HG03575 (cell line): ENCODE measurements at regions not wholly inside any gene's neighbourhood (a gene's known extent, or its start where the extent isn't known, plus 50 kb on each side); places are given as distances from the start of the nearest gene placed in this dataset.
"Not testable (repeated sequence)": the region's sequence is repeated elsewhere in the genome, so short reads cannot be mapped to it uniquely, and the experiment has no call there.

Experiments
- ATAC-seq: cut with Tn5 transposase; IDR thresholded peaks from one replicate; pipeline ENCODE4 v1.9.1; 2021; ENCODE audit not compliant: unreplicated experiment, insufficient number of reproducible peaks, low FRiP score; ENCODE audit errors: extremely low read depth

DNA sequence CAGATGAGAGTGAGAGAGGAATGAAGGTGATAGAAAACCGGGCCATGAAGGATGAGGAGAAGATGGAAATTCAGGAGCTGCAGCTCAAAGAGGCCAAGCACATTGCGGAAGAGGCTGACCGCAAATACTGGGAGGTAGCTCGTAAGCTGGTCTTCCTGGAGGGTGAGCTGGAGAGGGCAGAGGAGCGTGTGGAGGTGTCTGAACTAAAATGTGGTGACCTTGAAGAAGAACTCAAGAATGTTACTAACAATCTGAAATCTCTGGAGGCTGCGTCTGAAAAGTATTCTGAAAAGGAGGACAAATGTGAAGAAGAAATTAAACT lies 88.9 kb downstream of the EOMES start:
- ATAC-seq = no peak

DNA sequence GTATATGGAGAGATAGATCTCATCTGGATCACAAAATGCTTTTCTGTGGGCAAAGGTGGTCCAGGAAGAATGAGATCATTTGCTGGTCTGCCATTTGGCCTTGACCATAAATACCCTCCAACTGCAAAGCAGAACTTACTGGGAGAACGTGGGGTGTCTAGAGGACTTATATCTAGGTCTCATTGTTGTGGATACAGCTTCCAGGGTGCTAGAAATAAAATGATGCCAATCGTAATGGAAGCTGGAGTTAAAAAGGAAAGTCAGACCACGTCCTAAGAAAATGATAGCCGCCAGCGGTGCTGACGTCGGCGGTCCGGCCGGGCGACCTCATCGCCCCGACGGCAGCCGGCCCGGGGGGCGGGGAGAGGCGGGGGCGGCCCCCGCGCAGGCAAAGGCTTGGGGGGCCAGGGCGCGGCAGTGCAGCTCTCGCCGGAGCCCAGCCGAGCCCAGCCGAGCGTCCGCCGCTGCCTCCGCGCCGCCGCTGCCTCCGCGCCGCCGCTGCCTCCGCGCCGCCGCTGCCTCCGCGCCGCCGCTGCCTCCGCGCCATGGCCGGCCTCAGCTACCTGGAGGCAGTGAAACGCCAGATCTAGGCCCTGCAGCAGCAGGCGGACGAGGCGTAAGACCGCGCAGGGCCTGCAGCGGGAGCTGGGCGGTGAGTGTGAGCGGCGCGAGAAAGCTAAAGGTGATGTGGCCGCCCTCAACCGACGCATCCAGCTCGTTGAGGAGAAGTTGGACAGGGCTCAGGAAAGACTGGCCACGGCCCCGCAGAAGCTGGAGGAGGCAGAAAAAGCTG lies 89.5 kb downstream of the EOMES start:
- ATAC-seq = peak; percentile 60

DNA sequence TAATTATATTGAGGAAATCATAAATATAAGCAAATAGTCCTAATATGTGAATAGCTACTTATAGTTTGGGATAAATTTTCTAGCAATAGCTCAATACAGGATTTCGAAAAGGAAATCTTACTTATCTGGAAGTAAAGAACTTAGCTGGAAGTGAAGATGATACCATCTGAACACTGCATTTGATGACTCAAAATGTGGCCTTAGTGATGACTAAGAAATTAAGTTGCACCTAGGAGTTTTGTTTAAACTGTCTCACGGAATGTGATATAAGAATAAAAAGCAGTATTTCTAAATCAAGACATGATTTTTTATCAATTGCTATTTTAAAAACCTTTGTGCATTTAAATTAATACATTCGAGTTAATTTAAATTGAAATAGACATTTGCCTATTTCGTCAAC lies 91.2 kb downstream of the EOMES start:
- ATAC-seq = no peak

DNA sequence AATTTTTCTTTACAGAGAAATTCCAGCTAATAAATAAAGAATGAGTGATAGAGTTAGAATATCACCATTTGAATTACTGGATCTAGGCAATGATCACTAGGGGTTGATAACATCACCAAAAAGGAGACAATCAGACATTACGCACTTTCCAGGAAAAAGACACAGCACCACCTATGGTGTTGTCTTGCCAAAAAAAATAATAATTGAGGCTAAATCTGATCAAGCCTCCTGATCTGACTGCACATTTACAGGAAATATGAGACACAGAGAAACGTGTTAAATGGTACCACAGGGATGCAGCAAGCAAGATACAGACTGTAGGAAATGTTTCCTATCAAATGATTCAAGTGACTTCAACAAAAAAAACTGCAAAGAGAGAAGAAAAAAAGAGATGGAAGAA lies 92.8 kb downstream of the EOMES start:
- no peak for ATAC-seq

DNA sequence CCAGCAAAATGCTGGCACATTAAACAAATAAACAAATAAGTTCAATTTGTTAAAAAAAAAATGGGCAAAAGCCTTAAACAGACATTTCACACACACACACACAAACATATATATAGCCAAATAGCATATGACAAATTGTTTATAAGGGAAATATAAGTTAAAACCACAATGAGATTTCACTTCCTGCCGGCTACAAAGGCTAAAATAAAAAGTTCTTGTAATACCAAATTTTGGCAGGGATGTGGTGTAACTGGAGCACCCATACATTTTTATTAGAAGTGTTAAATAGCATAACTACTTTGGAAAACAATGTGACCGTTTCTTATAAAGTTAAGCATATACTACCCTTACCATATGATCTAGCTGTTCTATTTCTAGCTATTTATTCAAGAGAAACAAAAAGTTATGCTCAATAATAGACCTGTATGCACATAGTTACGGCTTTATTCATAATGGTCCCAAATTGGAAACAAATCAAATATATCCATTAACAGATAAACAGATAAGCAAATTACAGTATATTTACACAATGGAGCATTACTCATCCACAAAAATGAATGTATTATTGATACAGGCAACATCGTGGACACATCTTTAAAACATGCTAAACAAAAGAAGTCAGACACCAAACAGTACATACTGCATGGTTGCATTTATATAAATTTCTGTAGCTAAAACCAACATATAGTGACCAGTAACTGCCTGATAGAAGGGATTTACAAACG lies 93.9 kb downstream of the EOMES start:
- no peak for ATAC-seq

DNA sequence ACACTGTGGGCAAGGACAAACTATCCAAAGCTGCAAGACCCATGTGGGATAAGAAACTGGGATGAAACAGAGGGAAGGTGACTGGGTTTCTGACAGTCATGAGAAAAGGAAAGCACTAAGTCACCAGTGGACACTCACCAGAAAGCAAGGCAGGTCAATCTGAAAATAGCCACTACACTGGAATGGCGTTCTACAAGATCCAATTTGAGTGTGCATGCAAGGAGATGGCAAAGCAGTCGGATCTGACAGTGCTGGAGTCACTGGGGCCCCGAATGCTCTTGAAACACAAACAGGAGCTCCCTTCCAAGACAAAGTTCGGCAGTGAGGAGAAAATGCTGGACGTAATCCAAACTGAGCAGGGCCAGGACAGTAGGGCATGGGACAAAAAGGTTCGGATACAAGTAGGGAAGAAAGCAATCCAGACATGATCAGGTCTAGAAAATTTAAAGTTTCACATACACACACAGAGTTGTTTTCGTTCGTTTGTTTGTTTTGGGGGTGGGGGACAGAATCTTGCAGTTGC lies 95.5 kb downstream of the EOMES start:
- ATAC-seq = no peak

DNA sequence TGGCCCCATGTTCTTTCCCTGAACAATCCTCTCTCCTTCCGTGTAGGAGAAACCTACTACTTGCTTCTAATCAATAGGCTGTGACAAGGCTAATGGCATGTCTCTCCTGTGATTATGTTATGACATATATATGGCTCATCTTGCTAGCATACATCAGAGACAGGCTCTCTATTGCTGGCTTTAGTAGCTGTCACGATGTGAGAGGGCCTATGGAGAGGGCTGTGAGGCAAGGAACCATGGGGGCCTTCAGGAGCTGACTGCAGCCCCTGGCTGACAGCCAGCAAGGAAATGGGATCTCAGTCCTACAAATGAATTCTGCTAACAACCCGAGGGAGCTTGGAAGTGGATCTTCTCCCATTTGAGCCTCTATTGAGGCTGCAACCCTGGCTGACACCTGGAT lies 96.3 kb downstream of the EOMES start:
- ATAC-seq = no peak

DNA sequence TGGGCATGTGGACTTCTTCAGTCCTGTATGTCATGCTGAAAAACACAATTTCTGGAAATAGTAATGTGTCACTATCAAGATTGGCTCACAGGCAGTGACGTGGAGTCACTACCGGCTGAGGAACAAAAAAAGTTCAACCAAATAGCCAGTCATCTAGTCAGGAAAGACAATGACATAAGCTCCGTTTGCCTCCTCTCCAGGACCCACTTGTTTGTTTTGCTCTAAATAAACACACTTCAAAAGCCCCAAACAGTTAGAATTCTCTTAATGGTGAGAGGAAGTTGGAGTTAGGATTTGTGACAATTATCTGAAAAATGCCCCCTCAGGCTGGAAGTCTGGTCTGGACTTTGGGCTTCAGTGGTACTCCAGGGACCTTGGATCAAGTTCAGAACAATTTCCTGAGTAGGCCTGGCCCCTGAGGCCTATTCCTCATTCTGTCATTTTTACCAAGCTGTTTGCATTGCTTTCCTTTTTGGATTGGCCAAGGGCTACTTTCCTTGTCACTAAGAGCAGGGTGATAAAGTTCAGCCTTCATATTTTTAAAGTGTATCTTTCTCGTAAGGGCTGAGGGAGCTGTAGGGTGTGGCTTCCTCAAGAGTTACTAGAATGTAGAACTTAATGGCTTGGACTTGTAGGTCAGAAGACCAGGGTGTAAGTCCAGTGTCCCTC lies 98.9 kb downstream of the EOMES start:
- ATAC-seq = no peak

DNA sequence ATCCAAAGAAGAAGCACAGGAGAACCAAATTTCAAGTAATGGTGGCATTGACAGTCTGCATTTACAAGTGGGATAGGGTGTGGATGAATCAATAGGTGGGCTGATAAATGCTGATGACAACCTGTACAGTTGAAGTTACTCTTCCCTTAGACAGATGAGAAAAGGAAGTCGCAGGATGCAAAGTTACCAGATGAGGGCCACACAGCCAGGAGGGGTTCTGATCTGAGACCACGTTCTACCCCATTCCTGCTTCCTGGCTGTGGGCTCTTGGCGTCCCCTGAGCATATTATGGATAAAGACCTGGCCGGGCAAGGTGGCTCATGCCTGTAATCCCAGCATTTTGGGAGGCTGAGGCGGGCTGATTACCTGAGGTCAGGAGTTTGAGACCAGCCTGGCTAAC lies 104.6 kb downstream of the EOMES start:
- ATAC-seq = no peak

DNA sequence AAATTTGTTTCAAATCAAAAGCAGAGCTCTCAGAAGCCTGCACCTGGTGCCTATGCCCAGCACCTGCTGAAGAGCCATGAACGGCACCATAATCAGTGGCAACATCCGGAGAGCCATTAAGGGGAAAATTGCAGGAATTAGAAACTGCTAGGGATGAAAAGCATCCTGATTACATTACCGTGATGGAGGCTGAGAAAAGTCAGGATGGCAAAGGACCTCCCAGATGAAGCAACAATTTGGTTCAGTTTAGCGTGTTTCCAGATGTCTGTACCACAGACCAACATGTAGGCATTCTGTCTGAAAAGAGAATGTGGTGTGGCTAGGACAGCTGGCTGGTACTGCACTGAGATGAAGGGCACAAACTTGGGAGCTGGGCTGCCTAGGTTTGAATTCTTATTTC lies 106.1 kb downstream of the EOMES start:
- no peak for ATAC-seq

DNA sequence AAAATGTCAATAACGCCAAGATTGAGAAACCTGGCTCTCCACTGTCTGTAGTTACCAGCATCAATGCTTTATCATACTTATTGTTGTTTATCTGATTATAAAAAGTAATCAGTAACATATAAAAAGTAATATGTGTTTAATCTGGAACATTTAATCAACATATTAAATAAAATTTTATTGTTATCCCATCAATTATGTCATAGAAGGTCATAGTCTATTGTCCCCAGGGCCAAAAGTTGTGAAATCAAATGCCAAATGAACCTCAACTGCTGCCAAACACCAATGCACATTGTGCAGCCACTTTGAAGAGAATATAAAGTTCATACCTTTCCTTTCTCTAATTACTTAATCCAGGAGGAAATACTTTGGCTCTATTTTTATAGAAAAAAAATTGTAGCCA lies 106.6 kb downstream of the EOMES start:
- ATAC-seq = no peak

DNA sequence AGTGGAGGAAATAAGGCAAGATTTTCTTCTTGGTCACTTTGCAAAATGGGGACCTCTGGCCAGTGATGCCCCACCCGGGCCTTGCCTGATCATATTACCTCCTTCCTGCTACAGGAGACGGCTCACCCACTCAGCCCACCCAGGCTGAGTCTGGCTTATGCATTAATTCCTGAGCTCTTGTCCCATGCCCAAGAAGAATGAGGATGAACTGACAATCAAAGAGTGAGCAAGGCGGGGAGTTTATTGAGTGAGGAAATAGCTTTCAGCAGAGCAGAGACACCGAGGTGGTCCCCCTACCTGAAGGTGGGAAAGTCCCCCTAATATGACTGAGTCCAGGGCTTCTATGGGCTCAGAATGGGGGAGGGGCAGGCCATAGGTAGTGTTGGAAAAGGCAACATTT lies 107.5 kb downstream of the EOMES start:
- ATAC-seq = no peak

DNA sequence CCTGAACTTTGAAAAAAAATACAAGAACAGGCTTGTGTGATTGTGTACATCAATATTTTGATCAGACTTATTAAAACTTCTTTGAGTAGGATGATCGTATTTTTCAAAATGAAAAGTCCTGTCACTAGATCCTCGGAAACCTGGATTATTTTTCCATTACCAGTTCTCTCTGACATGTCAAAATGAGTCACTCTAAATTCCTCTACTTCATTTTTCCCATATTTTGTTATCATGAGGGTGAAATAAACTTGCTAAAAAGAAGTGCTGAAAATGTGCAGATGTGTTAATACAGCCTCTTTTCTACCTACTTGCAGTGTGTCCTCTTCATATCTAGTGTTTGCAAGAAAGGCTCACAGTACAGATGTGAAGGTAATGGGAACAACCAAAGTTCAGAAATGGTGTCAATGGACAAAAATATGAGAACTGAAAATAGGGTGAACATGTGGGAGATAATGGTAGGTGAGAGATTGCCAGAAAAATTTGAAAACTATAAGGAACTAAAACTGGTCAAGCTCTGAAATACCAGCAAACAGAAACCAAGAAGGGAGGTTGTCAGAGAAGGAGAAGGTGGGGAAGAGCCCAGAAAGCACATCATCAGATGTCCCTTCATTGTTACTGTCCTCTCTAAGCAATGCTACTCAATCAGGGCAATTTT lies 108.2 kb downstream of the EOMES start:
- no peak for ATAC-seq

DNA sequence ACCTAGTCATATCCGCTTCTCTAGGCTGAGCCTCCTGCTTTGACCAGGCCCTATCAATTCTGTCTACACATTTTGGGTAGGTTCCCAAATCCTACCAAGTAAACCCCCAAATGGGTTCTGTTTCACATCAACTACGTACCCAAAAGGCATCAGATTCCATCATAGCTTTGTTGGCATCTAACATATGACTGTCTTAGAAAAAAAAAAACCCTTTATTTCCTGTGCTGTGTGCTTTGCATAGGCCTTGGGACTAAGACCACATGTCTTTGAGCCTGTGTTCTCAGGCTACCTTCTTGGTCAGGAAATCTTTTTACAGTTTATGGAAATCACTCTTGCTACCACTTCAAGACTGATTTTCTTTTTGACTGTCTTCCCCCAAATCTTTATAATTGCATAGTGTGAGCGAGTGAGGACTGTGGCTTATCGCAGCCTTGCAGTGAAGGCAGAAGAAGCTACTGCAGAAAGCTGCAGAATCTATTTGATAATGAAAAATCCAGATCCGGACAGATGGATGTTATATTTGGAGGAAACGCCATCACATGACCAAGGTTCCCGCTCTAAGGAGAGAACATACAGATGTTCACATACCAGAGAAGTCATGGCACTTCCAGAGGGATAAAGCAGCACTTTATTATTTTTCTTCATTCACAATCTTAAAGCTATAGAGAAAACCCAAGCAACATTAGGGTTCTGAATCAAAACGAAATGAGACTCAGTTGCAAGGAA lies 111.2 kb downstream of the EOMES start:
- no peak for ATAC-seq

DNA sequence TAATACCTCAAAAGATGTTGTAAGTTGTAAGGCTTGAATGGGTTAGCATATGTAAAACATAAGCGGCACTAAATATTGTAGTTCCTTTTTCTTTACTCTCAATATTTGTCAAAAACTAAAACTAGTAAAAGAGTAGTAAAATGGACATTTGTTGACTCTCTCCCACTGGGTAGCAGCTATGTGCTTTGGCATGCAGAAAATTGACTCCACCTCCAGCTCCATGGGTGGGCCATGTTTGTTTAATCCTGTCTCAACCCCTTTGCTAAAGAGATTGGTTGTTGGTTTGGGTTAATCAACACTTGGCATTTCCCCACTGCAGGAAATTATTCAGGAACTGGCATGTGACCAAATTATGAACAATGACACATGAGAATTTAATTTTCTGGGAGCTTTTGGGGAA lies 114.8 kb downstream of the EOMES start:
- ATAC-seq = no peak

DNA sequence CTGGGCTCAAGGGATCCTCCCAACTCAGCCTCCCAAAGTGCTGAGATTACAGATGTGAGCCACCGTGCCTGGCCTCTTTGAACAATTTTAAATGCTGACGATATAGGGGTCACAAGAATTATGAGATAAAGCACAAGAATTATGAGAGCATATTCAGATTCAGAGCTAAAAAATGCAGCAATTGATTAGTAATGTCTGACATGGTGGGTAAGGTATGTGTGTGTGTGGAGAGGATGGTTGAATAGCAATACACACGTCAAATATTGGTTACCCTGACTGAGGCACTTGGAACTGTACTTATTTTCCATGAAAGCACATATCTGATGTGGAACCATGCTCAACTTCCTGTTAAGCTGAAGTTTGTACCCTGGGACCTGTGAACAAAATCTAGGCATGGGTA lies 115.6 kb downstream of the EOMES start:
- no peak for ATAC-seq

DNA sequence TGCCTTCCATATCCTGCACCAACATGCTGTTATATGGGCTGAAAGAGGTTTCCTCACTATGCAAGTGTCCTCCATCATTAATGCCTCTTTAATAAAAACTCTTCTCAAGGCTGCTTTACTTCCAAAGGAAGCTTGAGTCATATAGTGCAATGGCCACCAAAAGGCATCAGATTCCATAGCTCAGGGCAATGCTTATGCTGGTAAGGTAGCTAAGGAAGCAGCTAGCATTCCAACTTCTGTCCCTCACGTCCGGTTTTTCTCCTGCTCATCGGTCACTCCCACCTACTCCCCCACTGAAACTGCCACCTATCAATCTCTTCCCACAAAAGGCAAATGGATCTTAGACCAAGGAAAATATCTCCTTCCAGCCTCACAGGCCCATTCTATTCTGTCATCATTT lies 117.1 kb upstream of the SLC4A7 start:
- ATAC-seq = not testable (repeated sequence)

DNA sequence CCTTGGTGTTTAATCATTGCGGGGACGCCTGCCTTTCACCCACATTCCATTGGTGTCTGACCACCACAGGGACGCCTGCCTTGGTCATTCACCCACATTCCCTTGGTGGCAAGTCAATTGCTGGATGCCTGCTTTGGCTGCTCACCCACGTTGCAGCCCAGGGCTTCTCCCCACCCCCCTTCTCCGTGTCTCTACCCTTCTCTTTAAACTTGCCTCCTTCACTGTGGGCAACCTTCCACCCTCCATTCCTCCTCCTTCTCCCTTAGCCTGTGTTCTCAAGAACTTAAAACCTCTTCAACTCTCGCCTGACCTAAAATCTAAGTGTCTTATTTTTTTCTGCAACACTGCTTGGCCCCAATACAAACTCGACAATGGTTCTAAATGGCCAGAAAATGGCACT lies 115.6 kb upstream of the SLC4A7 start:
- ATAC-seq = not testable (repeated sequence)

DNA sequence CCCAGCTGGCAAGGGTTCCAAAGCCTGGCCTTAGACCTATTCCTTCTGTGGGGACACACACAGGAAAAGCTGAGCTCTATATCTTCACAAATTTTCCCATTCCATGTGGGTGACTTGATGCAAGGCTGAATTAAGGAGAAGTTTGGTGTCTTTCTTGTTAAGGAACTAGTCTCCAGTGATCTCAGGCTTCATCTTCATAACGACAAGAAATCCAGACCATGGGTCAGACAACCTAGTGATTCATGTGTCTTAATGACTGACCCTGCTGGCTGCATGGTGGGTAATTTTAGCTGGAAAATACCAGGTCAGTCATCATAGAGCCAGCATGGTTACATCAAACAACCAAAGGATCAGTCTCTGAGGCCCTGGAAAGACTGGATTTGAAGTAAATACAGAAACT lies 112.7 kb upstream of the SLC4A7 start:
- ATAC-seq = no peak
